GM12878 (cell line): ENCODE measurements at regions not wholly inside any gene's neighbourhood (a gene's known extent, or its start where the extent isn't known, plus 50 kb on each side); places are given as distances from the start of the nearest gene placed in this dataset.

Experiments
- ATAC-seq: fragments of 200-7000 bp; cut with Tn5 transposase; 3 replicates; pipeline ENCODE4 v1.9.1; 2020; ENCODE audit warnings: mild to moderate bottlenecking, moderate library complexity
- BruUV-seq: library from RNA; stranded (reverse); fragments of 400-500 nt; replicated peaks from 2 replicates; lab custom pipeline; 2021; lab: Mats Ljungman, UMichigan
- CTCF ChIA-PET: fragments of 300-600 bp; sonication (Branson Sonifier 250); formaldehyde crosslinking; extraction: SDS; loops from one replicate; lab custom pipeline; 2021; ENCODE audit warnings: inconsistent platforms; lab: Yijun Ruan, JAX
- POLR2A ChIA-PET: fragments of 350-600 bp; formaldehyde crosslinking; extraction: SDS; loops from one replicate; lab custom pipeline; 2021; ENCODE audit warnings: inconsistent platforms; lab: Charles Lee
- RAD21 ChIA-PET: fragments of 300-600 bp; sonication (Branson Sonifier 250); formaldehyde crosslinking; loops from one replicate; lab custom pipeline; 2023; ENCODE audit warnings: antibody characterized with exemption; ENCODE audit not compliant: unreplicated experiment; lab: Charles Lee
- SMC1A ChIA-PET: fragments of 300-600 bp; sonication (Branson Sonifier 250); formaldehyde crosslinking; loops from one replicate; lab custom pipeline; 2023; ENCODE audit not compliant: unreplicated experiment, uncharacterized antibody; lab: Charles Lee
- DNase-seq: peaks from one replicate; pipeline ENCODE4 v3.0.0-alpha.2; 2011; ENCODE audit warnings: low read depth, low spot score
- FAIRE-seq: peaks from 3 replicates; lab custom pipeline; 2011; peaks lifted over from hg19 to GRCh38; lab: Jason Lieb, UNC
- H2AFZ ChIP-seq: 2 replicates; pipeline ENCODE4 v1.6.0; 2011; ENCODE audit warnings: low read depth, low read length, control low read depth; ENCODE audit not compliant: control insufficient read depth
- H3K27ac ChIP-seq: 2 replicates; pipeline ENCODE4 v1.5.1; 2011; ENCODE audit warnings: control low read depth; ENCODE audit not compliant: control insufficient read depth, insufficient read depth
- H3K27me3 ChIP-seq, 2 experiments: replicated peaks in 1 of 2; 2 replicates each; pipeline versions ENCODE4 v1.6.0 to v1.6.1; 2011; ENCODE audit warnings: low read length in 1 of 2; ENCODE audit not compliant: control insufficient read depth in 2 of 2, insufficient read depth in 2 of 2
- H3K36me3 ChIP-seq, 2 experiments: 2 replicates each; pipeline ENCODE4 v1.5.1; 2011; ENCODE audit warnings: low read length in 1 of 2; ENCODE audit not compliant: control insufficient read depth in 2 of 2, insufficient read depth in 2 of 2
- H3K4me1 ChIP-seq: 2 replicates; pipeline ENCODE4 v1.6.1; 2011; ENCODE audit warnings: mild to moderate bottlenecking, low read length, moderate library complexity, mixed read lengths; ENCODE audit not compliant: control insufficient read depth, insufficient read depth
- H3K4me2 ChIP-seq: 2 replicates; pipeline ENCODE4 v1.6.0; 2011; ENCODE audit warnings: control low read depth; ENCODE audit not compliant: control insufficient read depth, insufficient read depth
- H3K4me3 ChIP-seq: fragments of 200-600 bp; sonication (generic); 2 replicates; pipeline ENCODE4 v1.5.1; 2016
- H3K79me2 ChIP-seq: 2 replicates; pipeline ENCODE4 v1.6.0; 2011; ENCODE audit warnings: low read length; ENCODE audit not compliant: control insufficient read depth, insufficient read depth
- H3K9ac ChIP-seq: 2 replicates; pipeline ENCODE4 v1.8.0; 2011; ENCODE audit warnings: low read length, control low read depth, mixed read lengths; ENCODE audit not compliant: control insufficient read depth, insufficient read depth
- H3K9me3 ChIP-seq: replicated peaks from 3 replicates; pipeline ENCODE4 v1.5.1; 2011; ENCODE audit warnings: mild to moderate bottlenecking, low read length; ENCODE audit not compliant: control insufficient read depth, insufficient read depth
- H4K20me1 ChIP-seq: 2 replicates; pipeline ENCODE4 v1.6.0; 2011; ENCODE audit not compliant: control insufficient read depth, insufficient read depth
- EED ChIP-seq: sonication (generic); IDR thresholded peaks from 2 replicates; pipeline ENCODE4 v1.6.1; 2016; ENCODE audit warnings: antibody characterized with exemption, low read depth
- ETV6 ChIP-seq, 2 experiments: fragments of 450-650 bp in 1 of 2; IDR thresholded peaks in 1 of 2; conservative IDR thresholded peaks in 1 of 2; 2 replicates each; pipeline ENCODE4 v1.6.1; 2014; ENCODE audit warnings: antibody characterized with exemption in 1 of 2, borderline replicate concordance in 1 of 2, low read depth in 1 of 2, mild to moderate bottlenecking in 1 of 2, moderate library complexity in 1 of 2
- IRF3 ChIP-seq: fragments of 450-650 bp; IDR thresholded peaks from 2 replicates; pipeline ENCODE4 v1.6.1; 2014; ENCODE audit warnings: mild to moderate bottlenecking
- RCOR1 ChIP-seq: conservative IDR thresholded peaks from 2 replicates; pipeline ENCODE4 v1.6.1; 2012; ENCODE audit warnings: low read depth, low read length, improper control_type of control experiment
- SREBF1 ChIP-seq: IDR thresholded peaks from 2 replicates; pipeline ENCODE4 v1.6.1; 2012; ENCODE audit warnings: mild to moderate bottlenecking, low read length
- YY1 ChIP-seq: IDR thresholded peaks from 2 replicates; pipeline ENCODE4 v1.6.1; 2011; ENCODE audit warnings: low read depth, mild to moderate bottlenecking, low read length
- ZNF207 ChIP-seq: fragments of 450-650 bp; IDR thresholded peaks from 2 replicates; pipeline ENCODE4 v1.6.1; 2014; ENCODE audit warnings: antibody characterized with exemption, mild to moderate bottlenecking, borderline replicate concordance
- WGBS: methylation state at CpG from one replicate; pipeline ENCODE4 v1.1.6; 2016; ENCODE audit warnings: low lambda C conversion rate; ENCODE audit not compliant: insufficient replicate concordance, insufficient coverage; ENCODE audit errors: missing lambda C conversion rate; 5-methylcytosine and 5-hydroxymethylcytosine counted together
- in situ Hi-C: fragments of 300-500 bp; cut with MboI; formaldehyde crosslinking; loops from 9 replicates; pipeline ENCODE4 v1.14.3; 2018; ENCODE audit warnings: mixed read lengths
- intact Hi-C: fragments of 100-400 bp; cut with micrococcal nuclease; formaldehyde crosslinking; loops from one replicate; pipeline ENCODE4 v1.14.2; 2022; ENCODE audit not compliant: unreplicated experiment

GRCh38 chr1:18572022-18572880, 58.4 kb upstream of the PAX7 start:
- SMC1A ChIA-PET, result interaction anchor here (1.0 kb wide), 1 partner anchor 9 kb away, joined by 3 read pairs; no protein-coding TSS in a partner anchor
- DNase-seq (no peak), FAIRE-seq (no peak), ATAC-seq (no peak)
- no peaks in the 10 kb centered on the region for H3K79me2 ChIP-seq
- H3K36me3 ChIP-seq, result no peaks in the 10 kb centered on the region
- H2AFZ ChIP-seq, result no peak overlapping the region
- H4K20me1 ChIP-seq, result no peaks in the 10 kb centered on the region
- POLR2A ChIA-PET, result no interaction called here
- TF ChIP-seq IRF3 (no peak), EED (no peak), YY1 (no peak), RCOR1 (no peak), ZNF207 (no peak), ETV6 (conservative IDR thresholded peaks at IDR 0.05 in 1 of 2, IDR thresholded peaks at IDR 0.05 in 1 of 2; ENCODE audit: borderline replicate concordance in 1 of 2, low read depth in 1 of 2) (no peak), SREBF1 (no peak)
- H3K9ac ChIP-seq, result no peak overlapping the region
- H3K4me3 ChIP-seq, result no peak overlapping the region
- H3K27me3 ChIP-seq, result no peaks in the 10 kb centered on the region
- 7% methylated on average over 9 of the region's 9 CpGs for WGBS
- BruUV-seq, result no TSS peak
- RAD21 ChIA-PET, result interaction anchor here (0.9 kb wide), 1 partner anchor 175 kb away, joined by 3 read pairs; no protein-coding TSS in a partner anchor
- no peak overlapping the region for H3K27ac ChIP-seq
- H3K4me1 ChIP-seq, result no peaks in the 10 kb centered on the region
- intact Hi-C loops, result no loop called here
- no peak overlapping the region for H3K4me2 ChIP-seq
- CTCF ChIA-PET, result interaction anchor here (0.6 to 2.7 kb wide), 3 partner anchors 9 to 135 kb away, joined by 3 to 10 read pairs (median 3); no protein-coding TSS in a partner anchor
- no peaks in the 10 kb centered on the region for H3K9me3 ChIP-seq
- in situ Hi-C loops, result no loop called here
